Activated CD8-positive, alpha-beta T cell treated with anti-CD3 and anti-CD28 coated beads for 36 hours (primary cell): ENCODE measurements at regions not wholly inside any gene's neighbourhood (a gene's known extent, or its start where the extent isn't known, plus 50 kb on each side); places are given as distances from the start of the nearest gene placed in this dataset.

Experiments used
- ATAC-seq: fragments of 200-7000 bp; cut with Tn5 transposase; one replicate; pipeline ENCODE4 v1.10.0; 2021; ENCODE audit warnings: mild to moderate bottlenecking, moderate library complexity
- CTCF ChIA-PET: fragments of 350-600 bp; sonication (Branson Sonifier 250); formaldehyde crosslinking; loops from one replicate; lab custom pipeline; 2021; ENCODE audit warnings: antibody characterized with exemption; lab: Charles Lee
- POLR2A ChIA-PET: fragments of 350-600 bp; sonication (Branson Sonifier 250); formaldehyde crosslinking; loops from one replicate; lab custom pipeline; 2021; ENCODE audit warnings: antibody characterized with exemption; lab: Charles Lee
- DNase-seq: peaks from one replicate; pipeline ENCODE4 v3.0.0-alpha.2; 2020
- H3K27ac Mint-ChIP-seq: one replicate; pipeline ENCODE4 v1.8.0; 2021; ENCODE audit warnings: mild to moderate bottlenecking, mixed read lengths
- H3K27me3 Mint-ChIP-seq: one replicate; pipeline ENCODE4 v1.8.0; 2021; ENCODE audit warnings: mixed read lengths
- H3K36me3 Mint-ChIP-seq: one replicate; pipeline ENCODE4 v1.8.0; 2021; ENCODE audit warnings: low read depth, mixed read lengths
- H3K4me1 Mint-ChIP-seq: one replicate; pipeline ENCODE4 v1.8.0; 2021; ENCODE audit warnings: low read depth, mixed read lengths
- H3K4me3 Mint-ChIP-seq: one replicate; pipeline ENCODE4 v1.8.0; 2021; ENCODE audit warnings: mild to moderate bottlenecking, moderate library complexity, mixed read lengths
- H3K9me3 Mint-ChIP-seq: one replicate; pipeline ENCODE4 v1.8.0; 2021; ENCODE audit warnings: mixed read lengths
- CTCF ChIP-seq: fragments of 200-600 bp; IDR thresholded peaks from one replicate; pipeline ENCODE4 v1.8.0; 2022; ENCODE audit warnings: antibody characterized with exemption, mild to moderate bottlenecking
- intact Hi-C: fragments of 100-400 bp; cut with micrococcal nuclease; formaldehyde crosslinking; loops from one replicate; pipeline ENCODE4 v1.10.0; 2022

GRCh38 chrX:16311671-16312070 is 144.4 kb downstream of the MAGEB17 start:
- POLR2A ChIA-PET: no interaction called here
- CTCF ChIA-PET: no interaction called here
- TF ChIP-seq CTCF: no peak
- ATAC-seq (no peak), DNase-seq (no peak)
- H3K4me3 Mint-ChIP-seq: no peak overlapping the region
- H3K9me3 Mint-ChIP-seq: no peaks in the 10 kb centered on the region
- H3K27me3 Mint-ChIP-seq: peaks cover 4% of the 10 kb centered on the region
- H3K36me3 Mint-ChIP-seq: no peaks in the 10 kb centered on the region
- no peaks in the 10 kb centered on the region for H3K4me1 Mint-ChIP-seq
- intact Hi-C loops: no loop called here
- no peak overlapping the region for H3K27ac Mint-ChIP-seq

- no peaks in the 10 kb centered on the region for H3K9me3 Mint-ChIP-seq
- no peak overlapping the region for H3K27ac Mint-ChIP-seq
- H3K4me3 Mint-ChIP-seq: no peak overlapping the region
- CTCF ChIA-PET: no interaction called here
- intact Hi-C loops: no loop called here
- no peaks in the 10 kb centered on the region for H3K36me3 Mint-ChIP-seq
- no peak for TF ChIP-seq CTCF
- no peaks in the 10 kb centered on the region for H3K4me1 Mint-ChIP-seq
- ATAC-seq (no peak), DNase-seq (no peak)
- POLR2A ChIA-PET: no interaction called here
- peaks cover 2% of the 10 kb centered on the region for H3K27me3 Mint-ChIP-seq
Observed at GRCh38 chrX:16312761-16313623, 145.7 kb downstream of the MAGEB17 start.

GRCh38 chrX:16316331-16316730 is 149.1 kb downstream of the MAGEB17 start:
- ATAC-seq (no peak), DNase-seq (no peak)
- CTCF ChIA-PET: interaction anchor here (0.5 kb wide), 1 partner anchor 305 kb away, joined by 3 read pairs; no protein-coding TSS in a partner anchor
- Mint-ChIP-seq H3K4me3 (no peak overlapping the region), H3K27ac (no peak overlapping the region), H3K9me3 (no peaks in the 10 kb centered on the region), H3K4me1 (no peaks in the 10 kb centered on the region), H3K36me3 (no peaks in the 10 kb centered on the region), H3K27me3 (peaks cover 2% of the 10 kb centered on the region)
- POLR2A ChIA-PET: no interaction called here
- TF ChIP-seq CTCF: no peak
- intact Hi-C loops: no loop called here

GRCh38 chrX:16319929-16320328 is 152.6 kb downstream of the MAGEB17 start:
- intact Hi-C loops: no loop called here
- no peaks in the 10 kb centered on the region for H3K9me3 Mint-ChIP-seq
- ATAC-seq (no peak), DNase-seq (no peak)
- ChIA-PET CTCF (no interaction called here), POLR2A (no interaction called here)
- no peak for TF ChIP-seq CTCF
- no peak overlapping the region for H3K4me3 Mint-ChIP-seq
- no peak overlapping the region for H3K27ac Mint-ChIP-seq
- no peaks in the 10 kb centered on the region for H3K27me3 Mint-ChIP-seq
- no peaks in the 10 kb centered on the region for H3K36me3 Mint-ChIP-seq
- H3K4me1 Mint-ChIP-seq: no peaks in the 10 kb centered on the region

GRCh38 chrX:16320765-16321355 is 153.6 kb downstream of the MAGEB17 start:
- DNase-seq: no peak
- Mint-ChIP-seq H3K9me3 (no peaks in the 10 kb centered on the region), H3K4me3 (no peak overlapping the region), H3K27ac (no peak overlapping the region), H3K4me1 (no peaks in the 10 kb centered on the region), H3K27me3 (no peaks in the 10 kb centered on the region), H3K36me3 (no peaks in the 10 kb centered on the region)
- TF ChIP-seq CTCF: no peak
- ChIA-PET POLR2A (no interaction called here), CTCF (no interaction called here)
- intact Hi-C loops: no loop called here
- no peak for ATAC-seq
